B cell (primary cell): ENCODE measurements at regions not wholly inside any gene's neighbourhood (a gene's known extent, or its start where the extent isn't known, plus 50 kb on each side); places are given as distances from the start of the nearest gene placed in this dataset.

Source experiments
- EZH2 ChIP-seq: IDR thresholded peaks from 2 replicates; pipeline ENCODE4 v1.6.1; 2012; ENCODE audit warnings: borderline replicate concordance, low read depth, mild to moderate bottlenecking, moderate library complexity, low read length; ENCODE audit not compliant: insufficient read depth, poor library complexity, severe bottlenecking
- TF ChIP-seq, protein P1 (sequence below): fragments of 200-600 bp; IDR thresholded peaks from one replicate; pipeline ENCODE4 v1.8.0; 2022; ENCODE audit warnings: antibody characterized with exemption, mild to moderate bottlenecking

DNA sequence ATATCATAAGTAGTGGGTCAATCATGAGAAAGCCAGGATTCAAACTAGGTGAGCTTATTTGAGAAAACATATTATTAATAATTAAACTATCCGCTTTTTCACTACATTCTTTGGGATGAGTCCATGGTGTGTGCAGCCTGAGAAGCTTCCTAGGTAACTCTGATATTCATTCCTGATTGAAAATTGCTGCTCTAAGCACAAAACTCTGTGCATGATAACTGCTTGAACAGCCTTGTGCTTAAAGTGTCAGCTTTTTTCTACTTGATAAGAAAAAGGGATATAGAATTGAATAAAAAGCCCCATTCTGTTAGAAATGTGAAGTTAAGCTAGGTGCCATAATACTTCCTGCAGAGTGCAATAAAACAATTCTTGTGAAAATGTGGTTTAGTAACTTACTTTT lies 343.5 kb upstream of the LUZP2 start:
- TF ChIP-seq, protein P1, sequence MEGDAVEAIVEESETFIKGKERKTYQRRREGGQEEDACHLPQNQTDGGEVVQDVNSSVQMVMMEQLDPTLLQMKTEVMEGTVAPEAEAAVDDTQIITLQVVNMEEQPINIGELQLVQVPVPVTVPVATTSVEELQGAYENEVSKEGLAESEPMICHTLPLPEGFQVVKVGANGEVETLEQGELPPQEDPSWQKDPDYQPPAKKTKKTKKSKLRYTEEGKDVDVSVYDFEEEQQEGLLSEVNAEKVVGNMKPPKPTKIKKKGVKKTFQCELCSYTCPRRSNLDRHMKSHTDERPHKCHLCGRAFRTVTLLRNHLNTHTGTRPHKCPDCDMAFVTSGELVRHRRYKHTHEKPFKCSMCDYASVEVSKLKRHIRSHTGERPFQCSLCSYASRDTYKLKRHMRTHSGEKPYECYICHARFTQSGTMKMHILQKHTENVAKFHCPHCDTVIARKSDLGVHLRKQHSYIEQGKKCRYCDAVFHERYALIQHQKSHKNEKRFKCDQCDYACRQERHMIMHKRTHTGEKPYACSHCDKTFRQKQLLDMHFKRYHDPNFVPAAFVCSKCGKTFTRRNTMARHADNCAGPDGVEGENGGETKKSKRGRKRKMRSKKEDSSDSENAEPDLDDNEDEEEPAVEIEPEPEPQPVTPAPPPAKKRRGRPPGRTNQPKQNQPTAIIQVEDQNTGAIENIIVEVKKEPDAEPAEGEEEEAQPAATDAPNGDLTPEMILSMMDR: no peak
- TF ChIP-seq EZH2: no peak
